ENCODE measurements at regions not wholly inside any gene's neighbourhood (a gene's known extent, or its start where the extent isn't known, plus 50 kb on each side); places are given as distances from the start of the nearest gene placed in this dataset.

- TF ChIP-seq, protein P1, sequence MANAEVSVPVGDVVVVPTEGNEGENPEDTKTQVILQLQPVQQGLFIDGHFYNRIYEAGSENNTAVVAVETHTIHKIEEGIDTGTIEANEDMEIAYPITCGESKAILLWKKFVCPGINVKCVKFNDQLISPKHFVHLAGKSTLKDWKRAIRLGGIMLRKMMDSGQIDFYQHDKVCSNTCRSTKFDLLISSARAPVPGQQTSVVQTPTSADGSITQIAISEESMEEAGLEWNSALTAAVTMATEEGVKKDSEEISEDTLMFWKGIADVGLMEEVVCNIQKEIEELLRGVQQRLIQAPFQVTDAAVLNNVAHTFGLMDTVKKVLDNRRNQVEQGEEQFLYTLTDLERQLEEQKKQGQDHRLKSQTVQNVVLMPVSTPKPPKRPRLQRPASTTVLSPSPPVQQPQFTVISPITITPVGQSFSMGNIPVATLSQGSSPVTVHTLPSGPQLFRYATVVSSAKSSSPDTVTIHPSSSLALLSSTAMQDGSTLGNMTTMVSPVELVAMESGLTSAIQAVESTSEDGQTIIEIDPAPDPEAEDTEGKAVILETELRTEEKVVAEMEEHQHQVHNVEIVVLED (CRISPR knock-in tag; IDR thresholded peaks at IDR 0.05; ENCODE audit: borderline replicate concordance): no peak
- TF ChIP-seq ETS1 (CRISPR knock-in tag; IDR thresholded peaks at IDR 0.05): no peak
Observed at GRCh38 chr13:62563251-62563650, 1147.6 kb upstream of the PCDH20 start (continued).

GRCh38 chr13:62556978-62557377 lies 1141.3 kb upstream of the PCDH20 start:
- FAIRE-seq (no peak), DNase-seq (ENCODE audit: low spot score) (no peak), ATAC-seq (no peak)
- H3K79me2 ChIP-seq (ENCODE audit: insufficient read depth, low read length): no peaks in the 10 kb centered on the region
- no peaks in the 10 kb centered on the region for H4K20me1 ChIP-seq (ENCODE audit: insufficient read depth, low read length)
- no TSS peak for BruUV-seq (replicated peaks)
- H3K9ac ChIP-seq (ENCODE audit: insufficient read depth, low read depth, low read length): no peak overlapping the region
- no peak overlapping the region for H3K4me3 ChIP-seq (replicated peaks in 1 of 3; ENCODE audit: insufficient read depth in 1 of 3, low read depth in 2 of 3, low read length in 3 of 3)
- no peak overlapping the region for H2AFZ ChIP-seq (ENCODE audit: low read length)
- ChIA-PET POLR2A (no interaction called here), CTCF (ENCODE audit: low intra/inter-chr PET ratio, low total read pairs) (no interaction called here)
- no peaks in the 10 kb centered on the region for H3K4me1 ChIP-seq (ENCODE audit: insufficient read depth, low read length)
- H3K36me3 ChIP-seq (replicated peaks in 1 of 2; ENCODE audit: control insufficient read depth in 1 of 2, insufficient read depth in 2 of 2, low read length in 2 of 2): no peaks in the 10 kb centered on the region
- no peak overlapping the region for H3K4me2 ChIP-seq (ENCODE audit: low read depth, low read length)
- H3K27me3 ChIP-seq (ENCODE audit: control insufficient read depth in 1 of 2, insufficient read depth in 2 of 2, low read length in 2 of 2): no peaks in the 10 kb centered on the region
- TF ChIP-seq HNF4G (IDR thresholded peaks at IDR 0.05; ENCODE audit: borderline replicate concordance, low read depth, low read length): no peak
- no peak for TF ChIP-seq HNF4G (CRISPR knock-in tag; IDR thresholded peaks at IDR 0.05; ENCODE audit: borderline replicate concordance, low read depth)
- TF ChIP-seq CAMTA2 (CRISPR knock-in tag; IDR thresholded peaks at IDR 0.05; ENCODE audit: borderline replicate concordance): no peak
- no peak for TF ChIP-seq MXD4 (CRISPR knock-in tag; IDR thresholded peaks at IDR 0.05)
- TF ChIP-seq BRCA1 (CRISPR knock-in tag; IDR thresholded peaks at IDR 0.05): no peak
- TF ChIP-seq NFE2L2 (IDR thresholded peaks at IDR 0.05; ENCODE audit: low read length): no peak
- no peak for TF ChIP-seq MTA3 (CRISPR knock-in tag; IDR thresholded peaks at IDR 0.05)
- TF ChIP-seq CCAR2 (optimal IDR thresholded peaks at IDR 0.05; ENCODE audit: low read depth, low read length): no peak
- no peaks in the 10 kb centered on the region for H3K9me3 ChIP-seq (ENCODE audit: low read length)
- WGBS (ENCODE audit: low lambda C conversion rate): 3% methylated on average over 1 of the region's 1 CpG
- H3K27ac ChIP-seq (ENCODE audit: extremely low read length, insufficient read depth, low read length): no peak overlapping the region
- intact Hi-C loops (cut with micrococcal nuclease; ENCODE audit: unreplicated experiment) (no loop called here), in situ Hi-C loops (cut with HindIII; ENCODE audit: extremely low pct_ligation_motif_present, low pct_unique_long_range_greater_than_20kb) (no loop called here)
